Endothelial cell of umbilical vein (primary cell): ENCODE measurements at regions not wholly inside any gene's neighbourhood (a gene's known extent, or its start where the extent isn't known, plus 50 kb on each side); places are given as distances from the start of the nearest gene placed in this dataset.

ENCODE experiments used
- CTCF ChIP-seq, 2 donors: IDR thresholded peaks; 1 replicate in 1 of 2; 2 replicates in 1 of 2; pipeline ENCODE4 v1.5.1; 2011; ENCODE audit warnings: low read length in 2 of 2, mild to moderate bottlenecking in 2 of 2, moderate library complexity in 2 of 2, control low read depth in 1 of 2, inconsistent platforms in 1 of 2, low read depth in 1 of 2; ENCODE audit not compliant: insufficient read depth in 1 of 2; ENCODE audit errors: extremely low read depth in 1 of 2
- EZH2 ChIP-seq: IDR thresholded peaks from 2 replicates; pipeline ENCODE4 v1.6.1; 2012; ENCODE audit warnings: borderline replicate concordance, low read depth, mild to moderate bottlenecking, moderate library complexity, low read length, inconsistent platforms; ENCODE audit not compliant: severe bottlenecking
- FOS ChIP-seq: IDR thresholded peaks from 2 replicates; pipeline ENCODE4 v1.6.1; 2011; ENCODE audit warnings: mild to moderate bottlenecking, low read length, moderate library complexity, borderline replicate concordance; ENCODE audit not compliant: insufficient read depth
- GATA2 ChIP-seq: IDR thresholded peaks from 2 replicates; pipeline ENCODE4 v1.7.0; 2011; ENCODE audit warnings: low read depth, mild to moderate bottlenecking, moderate library complexity, mixed read lengths, low read length; ENCODE audit not compliant: insufficient read length, insufficient read depth
- JUN ChIP-seq: IDR thresholded peaks from 2 replicates; pipeline ENCODE4 v1.6.1; 2011; ENCODE audit warnings: borderline replicate concordance, low read depth; ENCODE audit not compliant: insufficient read length, insufficient read depth
- MAX ChIP-seq: IDR thresholded peaks from 2 replicates; pipeline ENCODE4 v1.6.1; 2011; ENCODE audit not compliant: insufficient read depth, insufficient read length
- MYC ChIP-seq: IDR thresholded peaks from one replicate; pipeline ENCODE4 v1.6.1; 2011; ENCODE audit warnings: mild to moderate bottlenecking, low read depth, low read length
- POLR2A ChIP-seq: IDR thresholded peaks from 2 replicates; pipeline ENCODE4 v1.6.1; 2012; ENCODE audit warnings: low read depth, mild to moderate bottlenecking, control low read depth, low read length
- POLR2AphosphoS5 ChIP-seq: IDR thresholded peaks from 2 replicates; pipeline ENCODE4 v1.6.1; 2012; ENCODE audit warnings: low read depth, mild to moderate bottlenecking, control low read depth, low read length, moderate library complexity; ENCODE audit not compliant: insufficient read depth

GRCh38 chr16:8188841-8189240 lies 401.5 kb downstream of the TMEM114 start:
- TF ChIP-seq MAX (no peak), CTCF (IDR thresholded peaks at IDR 0.05; ENCODE audit: extremely low read depth in 1 of 2, insufficient read depth in 1 of 2, low read depth in 1 of 2, low read length in 2 of 2) (no peak), POLR2A (no peak), GATA2 (no peak), POLR2AphosphoS5 (no peak), EZH2 (no peak), MYC (no peak), FOS (no peak), JUN (no peak)
